Hepatocyte (in vitro differentiated cells): ENCODE measurements at regions not wholly inside any gene's neighbourhood (a gene's known extent, or its start where the extent isn't known, plus 50 kb on each side); places are given as distances from the start of the nearest gene placed in this dataset.

Experiments
- DNase-seq: peaks from one replicate; pipeline ENCODE4 v3.0.0-alpha.2; 2016; ENCODE audit warnings: low spot score
- H2AFZ ChIP-seq: fragments of 200-600 bp; sonication (generic); 2 replicates; pipeline ENCODE4 v1.6.0; 2016; ENCODE audit warnings: antibody characterized with exemption, mild to moderate bottlenecking
- H3K27ac ChIP-seq: fragments of 200-600 bp; sonication (generic); 2 replicates; pipeline ENCODE4 v1.5.1; 2016; ENCODE audit warnings: mild to moderate bottlenecking
- H3K27me3 ChIP-seq: fragments of 200-600 bp; sonication (generic); 2 replicates; pipeline ENCODE4 v1.6.1; 2016
- H3K36me3 ChIP-seq: fragments of 200-600 bp; sonication (generic); replicated peaks from 2 replicates; pipeline ENCODE4 v1.5.1; 2016; ENCODE audit warnings: low read depth; ENCODE audit not compliant: insufficient read depth
- H3K4me1 ChIP-seq: fragments of 200-600 bp; sonication (generic); 2 replicates; pipeline ENCODE4 v1.5.1; 2016; ENCODE audit warnings: mild to moderate bottlenecking, moderate library complexity; ENCODE audit not compliant: insufficient read depth
- H3K4me2 ChIP-seq: fragments of 200-600 bp; sonication (generic); 2 replicates; pipeline ENCODE4 v1.6.0; 2016
- H3K4me3 ChIP-seq: fragments of 200-600 bp; sonication (generic); 2 replicates; pipeline ENCODE4 v1.5.1; 2016; ENCODE audit warnings: mild to moderate bottlenecking
- H3K79me2 ChIP-seq: fragments of 200-600 bp; sonication (generic); 2 replicates; pipeline ENCODE4 v1.6.0; 2017; ENCODE audit warnings: mild to moderate bottlenecking
- H3K9me2 ChIP-seq: fragments of 200-600 bp; sonication (generic); replicated peaks from 2 replicates; pipeline ENCODE4 v1.6.0; 2017; ENCODE audit warnings: mild to moderate bottlenecking; ENCODE audit not compliant: insufficient read depth
- H3K9me3 ChIP-seq: fragments of 200-600 bp; sonication (generic); 2 replicates; pipeline ENCODE4 v1.5.1; 2016; ENCODE audit warnings: low read depth, mild to moderate bottlenecking
- H4K20me1 ChIP-seq: fragments of 200-600 bp; sonication (generic); 2 replicates; pipeline ENCODE4 v1.6.0; 2016; ENCODE audit warnings: mild to moderate bottlenecking; ENCODE audit not compliant: insufficient read depth, poor library complexity, severe bottlenecking
- CTCF ChIP-seq: fragments of 200-600 bp; sonication (generic); IDR thresholded peaks from 2 replicates; pipeline ENCODE4 v1.5.1; 2016; ENCODE audit warnings: antibody characterized with exemption, mild to moderate bottlenecking; ENCODE audit not compliant: poor library complexity
- EZH2 ChIP-seq: fragments of 200-600 bp; sonication (generic); IDR thresholded peaks from 2 replicates; pipeline ENCODE4 v1.6.1; 2016; ENCODE audit warnings: antibody characterized with exemption, mild to moderate bottlenecking, borderline replicate concordance
- EZH2phosphoT487 ChIP-seq: fragments of 200-600 bp; sonication (generic); IDR thresholded peaks from one replicate; pipeline ENCODE4 v1.6.1; 2018; ENCODE audit warnings: antibody characterized with exemption, mild to moderate bottlenecking, low read depth, moderate library complexity; ENCODE audit not compliant: unreplicated experiment, severe bottlenecking
- WGBS: methylation state at CpG from one replicate; pipeline ENCODE4 v1.1.6; 2016; ENCODE audit warnings: low lambda C conversion rate; ENCODE audit errors: missing lambda C conversion rate; 5-methylcytosine and 5-hydroxymethylcytosine counted together

GRCh38 chr7:88452646-88453045, 146.0 kb upstream of the STEAP4 start:
- 70% methylated on average over 3 of the region's 3 CpGs for WGBS
- H3K4me3 ChIP-seq, result no peak overlapping the region
- H3K9me2 ChIP-seq, result no peaks in the 10 kb centered on the region
- H3K4me2 ChIP-seq, result no peak overlapping the region
- H2AFZ ChIP-seq, result no peak overlapping the region
- H4K20me1 ChIP-seq, result no peaks in the 10 kb centered on the region
- H3K79me2 ChIP-seq, result no peaks in the 10 kb centered on the region
- no peaks in the 10 kb centered on the region for H3K9me3 ChIP-seq
- no peaks in the 10 kb centered on the region for H3K36me3 ChIP-seq
- peak; percentile 17 for DNase-seq
- H3K27me3 ChIP-seq, result no peaks in the 10 kb centered on the region
- peak overlapping the region; percentile 39 for H3K27ac ChIP-seq
- TF ChIP-seq CTCF (no peak), EZH2phosphoT487 (no peak), EZH2 (no peak)
- H3K4me1 ChIP-seq, result no peaks in the 10 kb centered on the region

GRCh38 chr7:88450874-88451273, 144.2 kb upstream of the STEAP4 start:
- 75% methylated on average over 1 of the region's 1 CpG for WGBS
- no peaks in the 10 kb centered on the region for H3K79me2 ChIP-seq
- no peak for DNase-seq

GRCh38 chr7:88449410-88449809, 142.7 kb upstream of the STEAP4 start:
- Histone ChIP-seq H3K79me2 (no peaks in the 10 kb centered on the region), H2AFZ (no peak overlapping the region), H3K4me3 (no peak overlapping the region), H3K9me3 (no peaks in the 10 kb centered on the region), H3K36me3 (no peaks in the 10 kb centered on the region), H4K20me1 (no peaks in the 10 kb centered on the region), H3K27ac (no peak overlapping the region), H3K4me1 (no peaks in the 10 kb centered on the region), H3K27me3 (no peaks in the 10 kb centered on the region), H3K4me2 (no peak overlapping the region), H3K9me2 (no peaks in the 10 kb centered on the region)
- no peak for DNase-seq
- 82% methylated on average over 1 of the region's 1 CpG for WGBS
- no peak for TF ChIP-seq CTCF
- no peak for TF ChIP-seq EZH2
- no peak for TF ChIP-seq EZH2phosphoT487

More at GRCh38 chr7:88450874-88451273, 144.2 kb upstream of the STEAP4 start:
- Histone ChIP-seq H3K9me2 (no peaks in the 10 kb centered on the region), H3K4me2 (no peak overlapping the region), H2AFZ (no peak overlapping the region), H3K9me3 (no peaks in the 10 kb centered on the region), H4K20me1 (no peaks in the 10 kb centered on the region), H3K4me1 (no peaks in the 10 kb centered on the region), H3K27ac (no peak overlapping the region), H3K36me3 (no peaks in the 10 kb centered on the region), H3K4me3 (no peak overlapping the region), H3K27me3 (no peaks in the 10 kb centered on the region)
- TF ChIP-seq EZH2phosphoT487 (no peak), CTCF (no peak), EZH2 (no peak)

GRCh38 chr7:88442413-88442812, 135.7 kb upstream of the STEAP4 start:
- TF ChIP-seq EZH2phosphoT487, result no peak
- TF ChIP-seq EZH2, result no peak
- TF ChIP-seq CTCF, result no peak
- Histone ChIP-seq H3K36me3 (no peaks in the 10 kb centered on the region), H3K4me2 (no peak overlapping the region), H4K20me1 (no peaks in the 10 kb centered on the region), H2AFZ (no peak overlapping the region), H3K4me1 (no peaks in the 10 kb centered on the region), H3K27ac (no peak overlapping the region), H3K4me3 (no peak overlapping the region), H3K9me2 (no peaks in the 10 kb centered on the region), H3K79me2 (no peaks in the 10 kb centered on the region), H3K9me3 (no peaks in the 10 kb centered on the region), H3K27me3 (no peaks in the 10 kb centered on the region)
- DNase-seq, result no peak
- WGBS, result 70% methylated on average over 1 of the region's 1 CpG
